ENCODE measurements at regions not wholly inside any gene's neighbourhood (a gene's known extent, or its start where the extent isn't known, plus 50 kb on each side); places are given as distances from the start of the nearest gene placed in this dataset.

- TF ChIP-seq, protein P1, sequence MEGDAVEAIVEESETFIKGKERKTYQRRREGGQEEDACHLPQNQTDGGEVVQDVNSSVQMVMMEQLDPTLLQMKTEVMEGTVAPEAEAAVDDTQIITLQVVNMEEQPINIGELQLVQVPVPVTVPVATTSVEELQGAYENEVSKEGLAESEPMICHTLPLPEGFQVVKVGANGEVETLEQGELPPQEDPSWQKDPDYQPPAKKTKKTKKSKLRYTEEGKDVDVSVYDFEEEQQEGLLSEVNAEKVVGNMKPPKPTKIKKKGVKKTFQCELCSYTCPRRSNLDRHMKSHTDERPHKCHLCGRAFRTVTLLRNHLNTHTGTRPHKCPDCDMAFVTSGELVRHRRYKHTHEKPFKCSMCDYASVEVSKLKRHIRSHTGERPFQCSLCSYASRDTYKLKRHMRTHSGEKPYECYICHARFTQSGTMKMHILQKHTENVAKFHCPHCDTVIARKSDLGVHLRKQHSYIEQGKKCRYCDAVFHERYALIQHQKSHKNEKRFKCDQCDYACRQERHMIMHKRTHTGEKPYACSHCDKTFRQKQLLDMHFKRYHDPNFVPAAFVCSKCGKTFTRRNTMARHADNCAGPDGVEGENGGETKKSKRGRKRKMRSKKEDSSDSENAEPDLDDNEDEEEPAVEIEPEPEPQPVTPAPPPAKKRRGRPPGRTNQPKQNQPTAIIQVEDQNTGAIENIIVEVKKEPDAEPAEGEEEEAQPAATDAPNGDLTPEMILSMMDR (IDR thresholded peaks at IDR 0.05): no peak
- no peak for TF ChIP-seq POLR2AphosphoS5 (IDR thresholded peaks at IDR 0.05)
- TF ChIP-seq POLR2A (IDR thresholded peaks at IDR 0.05): no peak
These were observed 2202.0 kb downstream of the PCDH9 start for GRCh38 chr13:65028101-65028500.

Measured in prostate gland (tissue), 2 donors.